ENCODE measurements at regions not wholly inside any gene's neighbourhood (a gene's known extent, or its start where the extent isn't known, plus 50 kb on each side); places are given as distances from the start of the nearest gene placed in this dataset.

DNA sequence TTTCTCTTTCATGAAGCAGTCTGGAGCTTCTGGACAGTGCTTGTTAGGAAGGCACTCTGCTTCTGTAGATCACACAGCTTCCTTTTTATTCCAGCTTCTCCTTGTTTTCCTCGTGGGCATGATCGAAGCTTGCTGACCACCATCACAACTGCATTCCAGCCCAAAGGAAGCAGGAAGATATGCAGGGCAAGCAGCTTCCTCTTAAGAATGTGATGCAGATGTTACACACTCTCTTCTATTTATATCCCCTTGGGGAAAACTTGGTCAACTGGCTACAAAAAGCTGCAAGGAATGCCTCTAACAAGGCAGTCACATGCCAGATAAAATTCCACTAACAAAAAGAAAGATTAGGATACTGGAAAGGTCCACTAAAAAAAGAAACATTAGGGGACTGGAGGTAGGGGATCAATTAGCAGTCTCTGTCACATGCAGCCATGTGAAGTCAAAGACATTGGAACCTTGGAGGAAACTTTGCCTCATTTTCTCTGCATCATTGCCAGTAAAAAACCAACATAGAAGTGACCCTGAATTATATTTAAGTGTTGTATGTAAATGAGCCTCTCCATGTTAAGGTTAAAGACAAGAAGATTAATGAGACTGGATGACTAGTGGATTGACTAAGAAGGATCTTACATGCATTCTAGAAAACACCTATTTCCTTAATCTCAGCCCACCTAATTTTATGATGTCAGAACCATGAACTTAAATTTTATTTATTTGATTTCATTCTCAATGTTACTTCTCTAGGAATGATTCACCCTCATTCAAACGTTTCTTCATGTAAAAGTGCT, 98.3 kb downstream of the NAB1 start:
- Histone ChIP-seq H3K36me3 (ENCODE audit: insufficient read depth, low read length) (no peaks in the 10 kb centered on the region), H3K27me3 (ENCODE audit: insufficient read depth, low read depth, low read length) (no peaks in the 10 kb centered on the region), H4K20me1 (ENCODE audit: insufficient read depth) (no peaks in the 10 kb centered on the region), H3K4me2 (ENCODE audit: low read length) (no peak overlapping the region), H3K9me2 (ENCODE audit: insufficient read depth, low read length) (no peaks in the 10 kb centered on the region), H3K9ac (ENCODE audit: low read length) (no peak overlapping the region), H3K79me2 (replicated peaks; ENCODE audit: insufficient read depth, low read length) (no peaks in the 10 kb centered on the region), H3K4me3 (ENCODE audit: low read length) (no peak overlapping the region), H2AFZ (ENCODE audit: low read depth, low read length) (no peak overlapping the region), H3K27ac (ENCODE audit: low read length) (no peak overlapping the region), H3K9me3 (ENCODE audit: low read length) (peaks cover 4% of the 10 kb centered on the region), H3F3A (ENCODE audit: insufficient read depth, low read length, poor library complexity, severe bottlenecking) (no peaks in the 10 kb centered on the region)
- TF ChIP-seq POLR2AphosphoS5 (IDR thresholded peaks at IDR 0.05) = no peak
- TF ChIP-seq EZH2 (IDR thresholded peaks at IDR 0.05; ENCODE audit: borderline replicate concordance, insufficient read depth, low read length, poor library complexity, severe bottlenecking) = no peak

DNA sequence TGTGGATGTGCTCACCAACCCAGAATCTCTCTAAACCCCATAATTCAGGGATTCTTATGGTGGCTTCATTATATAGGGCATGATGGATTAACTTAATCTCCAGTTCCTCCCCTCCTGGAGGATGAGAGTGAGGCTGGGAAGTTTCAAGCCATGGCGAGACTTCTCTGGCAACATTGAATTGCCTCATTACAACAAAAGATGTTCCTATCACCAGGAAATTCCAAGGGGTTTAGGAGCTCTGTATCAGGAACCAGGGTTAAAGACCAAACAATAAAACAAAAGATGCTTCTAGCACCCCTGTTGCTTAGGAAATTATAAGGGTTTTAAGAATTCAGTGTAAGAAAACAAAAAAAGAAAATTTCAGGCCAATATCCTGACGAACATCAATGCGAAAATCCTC, 100.1 kb downstream of the NAB1 start:
- Histone ChIP-seq H2AFZ (ENCODE audit: low read depth, low read length) (no peak overlapping the region), H3K4me2 (ENCODE audit: low read length) (no peak overlapping the region), H3F3A (ENCODE audit: insufficient read depth, low read length, poor library complexity, severe bottlenecking) (no peaks in the 10 kb centered on the region), H3K9me3 (ENCODE audit: low read length) (no peaks in the 10 kb centered on the region), H3K27ac (ENCODE audit: low read length) (no peak overlapping the region), H3K27me3 (ENCODE audit: insufficient read depth, low read depth, low read length) (no peaks in the 10 kb centered on the region), H4K20me1 (ENCODE audit: insufficient read depth) (no peaks in the 10 kb centered on the region), H3K9me2 (ENCODE audit: insufficient read depth, low read length) (no peaks in the 10 kb centered on the region), H3K79me2 (replicated peaks; ENCODE audit: insufficient read depth, low read length) (no peaks in the 10 kb centered on the region), H3K4me3 (ENCODE audit: low read length) (no peak overlapping the region), H3K36me3 (ENCODE audit: insufficient read depth, low read length) (no peaks in the 10 kb centered on the region), H3K9ac (ENCODE audit: low read length) (no peak overlapping the region)
- no peak for TF ChIP-seq SMC3 (conservative IDR thresholded peaks at IDR 0.05; ENCODE audit: poor library complexity)
- TF ChIP-seq, protein P1, sequence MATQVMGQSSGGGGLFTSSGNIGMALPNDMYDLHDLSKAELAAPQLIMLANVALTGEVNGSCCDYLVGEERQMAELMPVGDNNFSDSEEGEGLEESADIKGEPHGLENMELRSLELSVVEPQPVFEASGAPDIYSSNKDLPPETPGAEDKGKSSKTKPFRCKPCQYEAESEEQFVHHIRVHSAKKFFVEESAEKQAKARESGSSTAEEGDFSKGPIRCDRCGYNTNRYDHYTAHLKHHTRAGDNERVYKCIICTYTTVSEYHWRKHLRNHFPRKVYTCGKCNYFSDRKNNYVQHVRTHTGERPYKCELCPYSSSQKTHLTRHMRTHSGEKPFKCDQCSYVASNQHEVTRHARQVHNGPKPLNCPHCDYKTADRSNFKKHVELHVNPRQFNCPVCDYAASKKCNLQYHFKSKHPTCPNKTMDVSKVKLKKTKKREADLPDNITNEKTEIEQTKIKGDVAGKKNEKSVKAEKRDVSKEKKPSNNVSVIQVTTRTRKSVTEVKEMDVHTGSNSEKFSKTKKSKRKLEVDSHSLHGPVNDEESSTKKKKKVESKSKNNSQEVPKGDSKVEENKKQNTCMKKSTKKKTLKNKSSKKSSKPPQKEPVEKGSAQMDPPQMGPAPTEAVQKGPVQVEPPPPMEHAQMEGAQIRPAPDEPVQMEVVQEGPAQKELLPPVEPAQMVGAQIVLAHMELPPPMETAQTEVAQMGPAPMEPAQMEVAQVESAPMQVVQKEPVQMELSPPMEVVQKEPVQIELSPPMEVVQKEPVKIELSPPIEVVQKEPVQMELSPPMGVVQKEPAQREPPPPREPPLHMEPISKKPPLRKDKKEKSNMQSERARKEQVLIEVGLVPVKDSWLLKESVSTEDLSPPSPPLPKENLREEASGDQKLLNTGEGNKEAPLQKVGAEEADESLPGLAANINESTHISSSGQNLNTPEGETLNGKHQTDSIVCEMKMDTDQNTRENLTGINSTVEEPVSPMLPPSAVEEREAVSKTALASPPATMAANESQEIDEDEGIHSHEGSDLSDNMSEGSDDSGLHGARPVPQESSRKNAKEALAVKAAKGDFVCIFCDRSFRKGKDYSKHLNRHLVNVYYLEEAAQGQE (IDR thresholded peaks at IDR 0.05; ENCODE audit: borderline replicate concordance) = no peak
- TF ChIP-seq TAF1 (IDR thresholded peaks at IDR 0.05; ENCODE audit: low read depth) = no peak
- no peak for TF ChIP-seq POLR2AphosphoS5 (IDR thresholded peaks at IDR 0.05)
- no peak for TF ChIP-seq EZH2 (IDR thresholded peaks at IDR 0.05; ENCODE audit: borderline replicate concordance, insufficient read depth, low read length, poor library complexity, severe bottlenecking)
- no peak for TF ChIP-seq EP300 (conservative IDR thresholded peaks at IDR 0.05; ENCODE audit: poor library complexity, severe bottlenecking)
- TF ChIP-seq, protein P2, sequence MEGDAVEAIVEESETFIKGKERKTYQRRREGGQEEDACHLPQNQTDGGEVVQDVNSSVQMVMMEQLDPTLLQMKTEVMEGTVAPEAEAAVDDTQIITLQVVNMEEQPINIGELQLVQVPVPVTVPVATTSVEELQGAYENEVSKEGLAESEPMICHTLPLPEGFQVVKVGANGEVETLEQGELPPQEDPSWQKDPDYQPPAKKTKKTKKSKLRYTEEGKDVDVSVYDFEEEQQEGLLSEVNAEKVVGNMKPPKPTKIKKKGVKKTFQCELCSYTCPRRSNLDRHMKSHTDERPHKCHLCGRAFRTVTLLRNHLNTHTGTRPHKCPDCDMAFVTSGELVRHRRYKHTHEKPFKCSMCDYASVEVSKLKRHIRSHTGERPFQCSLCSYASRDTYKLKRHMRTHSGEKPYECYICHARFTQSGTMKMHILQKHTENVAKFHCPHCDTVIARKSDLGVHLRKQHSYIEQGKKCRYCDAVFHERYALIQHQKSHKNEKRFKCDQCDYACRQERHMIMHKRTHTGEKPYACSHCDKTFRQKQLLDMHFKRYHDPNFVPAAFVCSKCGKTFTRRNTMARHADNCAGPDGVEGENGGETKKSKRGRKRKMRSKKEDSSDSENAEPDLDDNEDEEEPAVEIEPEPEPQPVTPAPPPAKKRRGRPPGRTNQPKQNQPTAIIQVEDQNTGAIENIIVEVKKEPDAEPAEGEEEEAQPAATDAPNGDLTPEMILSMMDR (IDR thresholded peaks at IDR 0.05; ENCODE audit: poor library complexity, severe bottlenecking) = no peak
- TF ChIP-seq MXI1 (conservative IDR thresholded peaks at IDR 0.05; ENCODE audit: poor library complexity, severe bottlenecking) = no peak
- no peak for TF ChIP-seq RAD21 (conservative IDR thresholded peaks at IDR 0.05)

Data from neural cell (in vitro differentiated cells).